ENCODE measurements at regions not wholly inside any gene's neighbourhood (a gene's known extent, or its start where the extent isn't known, plus 50 kb on each side); places are given as distances from the start of the nearest gene placed in this dataset.

DNA sequence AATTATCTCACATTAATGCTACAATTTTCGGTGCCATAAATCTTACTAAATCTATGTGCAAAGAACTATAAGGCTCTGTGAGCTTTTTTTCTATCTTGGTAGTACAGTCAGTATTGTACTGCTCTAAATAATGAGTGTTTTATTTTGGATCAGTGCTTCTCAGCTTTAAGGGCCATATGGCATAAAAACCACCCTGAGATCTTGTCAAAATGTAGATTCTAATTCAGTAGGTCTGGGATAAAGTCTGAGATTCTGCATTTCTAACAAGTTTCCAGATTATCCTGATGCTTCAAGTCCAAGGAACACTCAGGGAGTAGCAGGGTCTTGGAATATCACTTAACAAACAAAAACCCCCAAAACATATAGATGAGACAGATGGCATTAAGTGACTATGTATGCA, 486.5 kb downstream of the GRXCR1 start:
- TF ChIP-seq, protein P1, sequence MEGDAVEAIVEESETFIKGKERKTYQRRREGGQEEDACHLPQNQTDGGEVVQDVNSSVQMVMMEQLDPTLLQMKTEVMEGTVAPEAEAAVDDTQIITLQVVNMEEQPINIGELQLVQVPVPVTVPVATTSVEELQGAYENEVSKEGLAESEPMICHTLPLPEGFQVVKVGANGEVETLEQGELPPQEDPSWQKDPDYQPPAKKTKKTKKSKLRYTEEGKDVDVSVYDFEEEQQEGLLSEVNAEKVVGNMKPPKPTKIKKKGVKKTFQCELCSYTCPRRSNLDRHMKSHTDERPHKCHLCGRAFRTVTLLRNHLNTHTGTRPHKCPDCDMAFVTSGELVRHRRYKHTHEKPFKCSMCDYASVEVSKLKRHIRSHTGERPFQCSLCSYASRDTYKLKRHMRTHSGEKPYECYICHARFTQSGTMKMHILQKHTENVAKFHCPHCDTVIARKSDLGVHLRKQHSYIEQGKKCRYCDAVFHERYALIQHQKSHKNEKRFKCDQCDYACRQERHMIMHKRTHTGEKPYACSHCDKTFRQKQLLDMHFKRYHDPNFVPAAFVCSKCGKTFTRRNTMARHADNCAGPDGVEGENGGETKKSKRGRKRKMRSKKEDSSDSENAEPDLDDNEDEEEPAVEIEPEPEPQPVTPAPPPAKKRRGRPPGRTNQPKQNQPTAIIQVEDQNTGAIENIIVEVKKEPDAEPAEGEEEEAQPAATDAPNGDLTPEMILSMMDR (IDR thresholded peaks at IDR 0.05) = no peak
- TF ChIP-seq POLR2AphosphoS5 (IDR thresholded peaks at IDR 0.05) (no peak), POLR2A (IDR thresholded peaks at IDR 0.05) (no peak)
